ENCODE measurements at regions not wholly inside any gene's neighbourhood (a gene's known extent, or its start where the extent isn't known, plus 50 kb on each side); places are given as distances from the start of the nearest gene placed in this dataset.

DNA sequence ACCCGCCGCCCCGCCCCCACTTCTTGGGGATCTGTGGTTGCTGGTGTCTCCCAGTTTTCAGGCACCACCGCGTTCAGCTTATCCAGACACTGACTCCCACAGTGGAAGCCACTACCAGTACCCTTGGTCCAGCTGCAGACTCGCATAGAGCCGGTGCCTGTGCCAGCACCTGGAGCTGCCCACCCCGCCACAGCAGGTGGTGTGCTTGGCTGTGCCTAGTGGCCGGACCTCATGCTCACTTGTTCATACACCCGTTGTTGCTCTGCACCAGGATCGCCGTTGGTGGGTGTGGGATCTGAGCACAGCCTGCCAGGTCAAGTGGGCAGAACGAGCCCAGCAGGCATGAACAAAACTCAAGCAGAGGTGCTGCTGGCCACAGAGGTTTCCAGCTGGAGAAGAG, 673.2 kb downstream of the RERGL start:
- no peak overlapping the region for H4K8ac ChIP-seq (replicated peaks; ENCODE audit: insufficient read length, low read depth, low read length)
- H3K4me1 ChIP-seq (ENCODE audit: insufficient read depth, low read length), result no peaks in the 10 kb centered on the region
- H2AK5ac ChIP-seq (ENCODE audit: insufficient read length, low read length), result no peak overlapping the region
- no CpG with 5 or more reads among the region's 13 CpGs for WGBS (ENCODE audit: extremely low coverage, insufficient read length, low lambda C conversion rate)
- H3K27ac ChIP-seq (ENCODE audit: insufficient read length, low read depth, low read length), result no peak overlapping the region
- H2BK20ac ChIP-seq (ENCODE audit: low read depth, low read length, poor library complexity, severe bottlenecking), result no peak overlapping the region
- no peak overlapping the region for H4K5ac ChIP-seq (ENCODE audit: insufficient read length, low read depth, low read length)
- no peak overlapping the region for H3K4ac ChIP-seq (ENCODE audit: low read depth, low read length)
- H4K91ac ChIP-seq (ENCODE audit: insufficient read length, low read depth, low read length), result no peak overlapping the region
- H3K23ac ChIP-seq (ENCODE audit: insufficient read length, low read depth, low read length), result no peak overlapping the region
- no peak overlapping the region for H2BK15ac ChIP-seq (ENCODE audit: low read depth, low read length)
- H3K4me2 ChIP-seq (ENCODE audit: insufficient read depth, insufficient read length, low read length), result no peak overlapping the region
- H3K79me1 ChIP-seq (ENCODE audit: insufficient read depth, low read depth, low read length, poor library complexity, severe bottlenecking), result no peaks in the 10 kb centered on the region
- no peak overlapping the region for H2BK120ac ChIP-seq (ENCODE audit: low read depth, low read length, poor library complexity, severe bottlenecking)
- no peak overlapping the region for H3K4me3 Mint-ChIP-seq
- H3K9me3 Mint-ChIP-seq, result peaks cover 12 to 23% of the 10 kb centered on the region in 2 experiments
- H3K4me1 Mint-ChIP-seq, result peaks cover 0 to 2% of the 10 kb centered on the region in 2 experiments; a peak in 2 of 4 replicates
- no peak overlapping the region for H3K56ac ChIP-seq (ENCODE audit: insufficient read length, low read depth, low read length)
- H3K9ac ChIP-seq (ENCODE audit: extremely low read depth, insufficient read length, low read length), result no peak overlapping the region
- no peak overlapping the region for H3T11ph ChIP-seq (ENCODE audit: low read length)
- TF ChIP-seq, protein P1, sequence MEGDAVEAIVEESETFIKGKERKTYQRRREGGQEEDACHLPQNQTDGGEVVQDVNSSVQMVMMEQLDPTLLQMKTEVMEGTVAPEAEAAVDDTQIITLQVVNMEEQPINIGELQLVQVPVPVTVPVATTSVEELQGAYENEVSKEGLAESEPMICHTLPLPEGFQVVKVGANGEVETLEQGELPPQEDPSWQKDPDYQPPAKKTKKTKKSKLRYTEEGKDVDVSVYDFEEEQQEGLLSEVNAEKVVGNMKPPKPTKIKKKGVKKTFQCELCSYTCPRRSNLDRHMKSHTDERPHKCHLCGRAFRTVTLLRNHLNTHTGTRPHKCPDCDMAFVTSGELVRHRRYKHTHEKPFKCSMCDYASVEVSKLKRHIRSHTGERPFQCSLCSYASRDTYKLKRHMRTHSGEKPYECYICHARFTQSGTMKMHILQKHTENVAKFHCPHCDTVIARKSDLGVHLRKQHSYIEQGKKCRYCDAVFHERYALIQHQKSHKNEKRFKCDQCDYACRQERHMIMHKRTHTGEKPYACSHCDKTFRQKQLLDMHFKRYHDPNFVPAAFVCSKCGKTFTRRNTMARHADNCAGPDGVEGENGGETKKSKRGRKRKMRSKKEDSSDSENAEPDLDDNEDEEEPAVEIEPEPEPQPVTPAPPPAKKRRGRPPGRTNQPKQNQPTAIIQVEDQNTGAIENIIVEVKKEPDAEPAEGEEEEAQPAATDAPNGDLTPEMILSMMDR (conservative IDR thresholded peaks at IDR 0.05), result no peak
- no peak overlapping the region for H3K18ac ChIP-seq (ENCODE audit: insufficient read length, low read depth, low read length)
- no peaks in the 10 kb centered on the region; the same call in 1 of the 2 replicates for H3K27me3 Mint-ChIP-seq (ENCODE audit: low read depth)
- no peak overlapping the region for H2BK5ac ChIP-seq (ENCODE audit: insufficient read length, low read length)
- H4K20me1 ChIP-seq (ENCODE audit: control insufficient read depth, insufficient read depth, insufficient read length), result no peaks in the 10 kb centered on the region
- H2AFZ ChIP-seq (ENCODE audit: low read length), result no peak overlapping the region
- no peak overlapping the region for H2BK12ac ChIP-seq (ENCODE audit: insufficient read length, low read depth, low read length)
- H3K14ac ChIP-seq (ENCODE audit: insufficient read depth, low read length), result no peak overlapping the region
- H3K79me2 ChIP-seq (ENCODE audit: insufficient read depth, low read length), result no peaks in the 10 kb centered on the region
- no peaks in the 10 kb centered on the region for H3K27me3 ChIP-seq (ENCODE audit: insufficient read depth, low read length)
- H3K23me2 ChIP-seq (ENCODE audit: insufficient read length, low read depth, low read length, poor library complexity, severe bottlenecking), result no peaks in the 10 kb centered on the region
- no peak overlapping the region for H3K27ac Mint-ChIP-seq
- H3K9me3 ChIP-seq (ENCODE audit: control insufficient read depth, low read depth, low read length), result no peaks in the 10 kb centered on the region
- peaks cover 0 to 13% (median 5%) of the 10 kb centered on the region in 3 experiments; a peak in 3 of 7 replicates for H3K36me3 Mint-ChIP-seq (ENCODE audit: insufficient read depth in 1 of 3, low read depth in 3 of 3)
- no peak for DNase-seq
